ENCODE measurements at regions not wholly inside any gene's neighbourhood (a gene's known extent, or its start where the extent isn't known, plus 50 kb on each side); places are given as distances from the start of the nearest gene placed in this dataset.

DNA sequence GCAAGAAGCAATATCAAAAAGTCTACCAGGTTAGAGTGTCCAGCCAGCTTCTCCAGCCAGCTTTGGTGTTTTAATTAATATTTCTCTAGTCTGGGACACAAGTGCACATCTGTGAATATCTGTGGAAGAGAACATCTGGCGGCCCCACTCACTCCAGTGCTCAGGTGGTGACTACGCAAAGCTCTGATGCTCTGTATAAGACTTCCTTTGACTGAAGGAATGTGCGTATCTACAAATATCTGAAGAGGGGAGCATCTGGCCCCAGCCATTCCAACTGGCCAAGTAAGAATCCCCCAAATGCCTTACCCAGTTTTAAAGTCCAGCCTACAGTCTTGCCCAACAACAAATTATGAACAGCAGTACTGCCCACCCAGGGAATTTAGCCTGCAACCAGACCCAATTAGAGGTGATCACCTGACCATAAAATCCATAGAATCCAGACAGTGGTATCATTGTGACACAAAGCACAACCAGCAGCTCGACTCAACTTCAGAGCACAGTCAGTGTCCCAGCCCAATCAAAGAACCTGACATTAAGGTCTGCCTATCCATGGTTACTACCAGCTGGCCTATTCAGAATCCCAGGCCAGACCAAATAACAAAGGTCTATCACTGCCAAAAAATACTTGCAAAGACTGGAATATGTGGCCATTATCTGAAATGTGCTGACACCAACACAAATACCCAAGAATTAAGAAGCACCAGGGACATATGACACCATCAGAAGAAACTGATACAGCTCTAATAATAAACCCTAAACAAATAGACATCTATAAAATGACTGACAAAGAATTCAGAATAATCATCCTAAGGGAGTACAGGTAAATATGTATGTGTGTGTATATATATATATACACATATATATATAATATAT is 76.1 kb upstream of the MANEA start:
- no peak for DNase-seq (ENCODE audit: low spot score)

DNA sequence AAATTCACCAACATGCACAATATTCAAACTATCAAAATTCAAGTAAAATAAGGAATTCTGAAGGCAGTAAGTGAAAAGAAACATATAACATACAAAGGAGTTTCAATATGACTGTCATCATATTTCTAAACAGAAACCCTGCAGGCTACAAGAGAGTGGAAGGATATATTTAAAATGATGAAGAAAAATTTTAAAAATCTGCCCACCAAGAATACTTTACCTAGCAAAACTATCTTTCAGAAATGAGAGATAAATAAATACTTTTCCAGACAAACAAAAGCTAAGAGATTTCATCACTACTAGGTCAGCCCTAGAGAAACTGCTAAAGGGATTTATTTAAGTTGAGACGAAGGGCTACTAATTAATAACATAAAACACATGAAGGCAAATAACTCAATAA is 73.8 kb upstream of the MANEA start:
- no peak for DNase-seq (ENCODE audit: low spot score)

DNA sequence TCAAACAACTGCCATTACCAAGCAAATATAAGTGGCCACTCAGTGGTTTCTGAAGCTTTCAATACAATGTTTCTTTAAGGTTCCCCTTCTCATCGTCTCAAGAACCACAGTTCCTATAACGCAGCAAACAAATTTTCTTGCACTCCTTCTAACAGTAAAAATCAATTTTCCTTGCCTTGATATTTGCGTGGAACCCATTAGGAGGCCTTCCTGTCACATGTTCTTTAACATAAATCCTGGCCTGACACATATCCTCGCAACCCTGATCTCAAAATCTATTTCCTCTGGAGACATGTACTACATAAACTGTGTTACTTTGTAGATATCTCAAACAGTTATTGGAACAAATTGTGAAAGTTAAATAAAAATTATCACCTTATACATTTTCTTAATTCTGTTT is 65.9 kb upstream of the MANEA start:
- DNase-seq (ENCODE audit: low spot score) = no peak

DNA sequence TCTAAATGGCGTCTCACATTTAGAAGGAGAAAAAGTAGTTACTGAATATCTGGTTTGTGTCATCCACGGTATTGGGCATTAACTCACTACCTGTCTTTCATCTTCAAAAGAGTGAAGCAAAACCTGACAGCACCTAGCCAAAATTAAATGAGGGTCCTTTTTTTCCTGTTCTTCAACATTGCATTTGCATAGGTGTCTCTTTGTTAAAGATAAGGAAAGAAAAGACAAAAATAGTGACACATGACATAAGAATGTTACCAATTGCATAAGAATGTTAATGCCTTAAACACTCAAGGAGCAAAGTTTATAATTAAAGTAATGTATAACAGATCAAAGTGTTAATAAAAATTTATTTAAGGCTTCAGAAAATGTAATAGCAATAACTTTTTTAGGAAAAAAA is 61.4 kb upstream of the MANEA start:
- DNase-seq (ENCODE audit: low spot score) = no peak

DNA sequence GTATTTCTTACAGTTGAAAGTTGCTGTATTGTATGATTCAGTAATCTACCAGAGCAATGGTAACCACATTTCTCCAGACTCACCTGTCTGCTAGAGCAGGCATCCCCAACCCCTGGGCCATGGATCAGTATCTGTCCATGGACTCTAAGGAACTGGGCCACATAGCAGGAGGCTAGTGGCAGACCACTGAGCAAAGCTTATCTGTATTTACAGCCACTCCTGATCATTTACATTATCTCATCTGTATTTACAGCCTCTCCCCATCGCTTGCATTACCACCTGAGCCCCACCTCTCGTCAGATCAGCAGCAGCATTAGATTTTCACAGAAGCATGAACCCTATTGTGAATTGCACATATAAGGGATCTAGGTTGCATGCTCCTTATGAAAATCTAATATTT is 60.3 kb upstream of the MANEA start:
- no peak for DNase-seq (ENCODE audit: low spot score)

DNA sequence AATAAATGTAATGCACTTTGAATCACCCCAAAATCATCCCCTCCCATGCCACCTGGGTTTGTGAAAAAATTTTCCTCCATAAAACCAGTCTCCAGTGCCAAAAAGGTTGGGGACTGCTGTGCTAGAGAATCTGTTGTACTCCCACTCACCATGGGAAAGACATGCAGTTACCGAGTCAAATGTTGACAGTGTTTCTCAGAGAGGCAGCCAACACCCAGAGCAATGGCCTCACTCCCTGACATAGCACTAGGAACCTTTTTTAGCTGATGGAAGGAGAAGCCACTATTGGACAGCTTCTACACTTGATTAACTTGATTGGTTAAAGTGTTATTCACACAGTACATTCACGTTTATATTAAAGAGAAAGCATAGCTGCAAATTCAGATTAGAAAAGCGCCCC is 59.8 kb upstream of the MANEA start:
- no peak for DNase-seq (ENCODE audit: low spot score)

DNA sequence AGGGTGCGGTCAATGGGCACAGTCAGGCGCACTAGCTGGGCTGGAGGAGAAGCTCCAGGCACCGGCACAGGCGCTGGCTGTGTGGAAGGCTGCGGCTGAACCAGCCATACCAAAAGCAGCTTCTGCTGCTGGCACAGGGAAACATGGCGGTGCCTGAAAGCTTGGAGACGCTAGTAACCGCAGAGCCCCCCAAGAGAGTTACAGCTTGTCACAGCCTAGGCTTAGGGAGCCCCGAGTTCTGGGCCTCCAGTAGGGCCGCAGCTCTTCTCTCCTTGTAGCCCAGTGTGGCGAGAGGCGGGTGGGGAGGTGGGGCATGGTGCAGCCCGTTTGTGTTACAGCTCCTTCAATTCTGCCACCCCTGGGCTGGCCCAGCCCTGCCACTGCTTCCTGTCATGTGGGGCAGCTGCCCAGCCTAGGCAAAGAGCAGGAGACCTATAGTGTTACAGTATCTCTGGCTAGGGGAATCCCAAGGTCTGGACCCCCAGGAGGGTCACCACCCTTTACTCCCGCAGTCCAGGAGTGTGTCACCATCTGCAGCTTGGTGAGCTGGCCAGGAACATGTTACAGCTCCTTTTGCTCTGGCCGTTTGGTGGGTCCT is 58.6 kb upstream of the MANEA start:
- DNase-seq (ENCODE audit: low spot score) = no peak

DNA sequence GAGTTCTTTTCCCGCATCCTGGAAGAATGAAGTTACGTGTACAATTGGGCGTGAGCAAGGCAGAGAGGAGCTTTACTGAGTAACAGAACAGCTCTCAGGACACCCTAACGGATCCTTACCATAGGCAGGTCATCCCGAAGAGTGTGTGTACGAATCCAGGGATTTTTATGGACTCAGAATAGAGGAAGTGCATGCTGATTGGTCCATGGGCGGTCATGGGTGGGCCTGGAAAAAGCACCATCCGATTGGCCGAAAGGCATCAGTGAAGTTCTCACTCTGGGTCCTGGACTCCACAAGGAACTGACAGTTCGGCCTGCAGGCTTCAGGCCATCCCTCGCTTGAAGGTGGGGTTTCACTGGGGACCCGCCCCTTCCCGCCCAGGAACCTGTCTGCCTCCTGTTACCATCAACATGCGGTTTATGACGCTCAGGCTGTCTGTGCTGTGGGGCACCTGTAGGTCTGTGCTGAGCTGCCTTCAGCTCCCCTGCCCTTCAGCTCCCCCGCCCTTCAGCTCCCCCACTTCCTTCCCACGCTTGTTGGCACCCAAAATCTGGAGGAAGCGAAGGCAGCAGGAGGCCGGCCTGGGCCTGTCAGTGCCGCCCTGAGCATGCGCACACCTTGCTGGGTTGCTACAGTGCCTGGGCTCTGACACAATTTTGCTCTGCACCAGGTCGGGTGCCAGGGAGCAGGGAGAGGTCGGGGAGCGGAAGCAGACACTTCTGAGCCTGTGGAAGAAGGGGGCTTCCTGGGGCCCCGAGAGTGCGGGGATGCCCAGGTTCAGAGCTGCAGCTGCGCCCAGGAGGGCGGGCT is 57.9 kb upstream of the MANEA start:
- no peak for DNase-seq (ENCODE audit: low spot score)

DNA sequence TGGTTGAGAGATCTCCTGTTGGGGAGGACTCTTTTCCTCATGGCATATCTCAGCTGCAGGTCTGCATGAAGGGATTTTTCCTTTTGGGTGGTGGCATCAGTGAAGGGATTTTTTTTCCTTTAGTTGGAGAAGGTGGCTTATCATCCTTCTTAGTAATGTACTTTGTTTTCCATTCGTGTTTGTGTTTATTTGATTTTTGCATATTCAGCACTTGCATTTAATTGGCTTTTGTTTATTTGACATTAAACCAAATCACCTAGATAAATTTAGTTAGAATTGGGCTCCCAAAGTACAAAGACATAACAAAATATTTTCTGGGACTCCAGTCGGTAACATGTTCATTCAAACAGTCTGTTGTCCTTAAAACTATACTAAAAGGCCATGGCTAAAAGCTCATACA is 56.2 kb upstream of the MANEA start:
- no peak for DNase-seq (ENCODE audit: low spot score)

Data from iPS-NIHi11 (cell line).